Adrenal gland (tissue), 5 donors: ENCODE measurements at regions not wholly inside any gene's neighbourhood (a gene's known extent, or its start where the extent isn't known, plus 50 kb on each side); places are given as distances from the start of the nearest gene placed in this dataset.

Experiments used
- POLR2A ChIP-seq, 2 donors: fragments of 450-650 bp; IDR thresholded peaks; one replicate each; pipeline ENCODE4 v1.6.1; 2017; ENCODE audit warnings: antibody characterized with exemption in 2 of 2, mild to moderate bottlenecking in 2 of 2, moderate library complexity in 1 of 2
- TF ChIP-seq, protein P1 (sequence below), 6 experiments: fragments of 450-650 bp in 4 of 6; fragments of 200-600 bp in 2 of 6; sonication (generic) in 1 of 6; IDR thresholded peaks; 1 replicate in 5 of 6; 2 replicates in 1 of 6; pipeline versions ENCODE4 v1.5.1 to v1.8.0; 2016 to 2021; ENCODE audit warnings: antibody characterized with exemption in 6 of 6, mild to moderate bottlenecking in 2 of 6, moderate library complexity in 1 of 6
- donor health status: DM: no; HTN: no; CAD: no.

DNA sequence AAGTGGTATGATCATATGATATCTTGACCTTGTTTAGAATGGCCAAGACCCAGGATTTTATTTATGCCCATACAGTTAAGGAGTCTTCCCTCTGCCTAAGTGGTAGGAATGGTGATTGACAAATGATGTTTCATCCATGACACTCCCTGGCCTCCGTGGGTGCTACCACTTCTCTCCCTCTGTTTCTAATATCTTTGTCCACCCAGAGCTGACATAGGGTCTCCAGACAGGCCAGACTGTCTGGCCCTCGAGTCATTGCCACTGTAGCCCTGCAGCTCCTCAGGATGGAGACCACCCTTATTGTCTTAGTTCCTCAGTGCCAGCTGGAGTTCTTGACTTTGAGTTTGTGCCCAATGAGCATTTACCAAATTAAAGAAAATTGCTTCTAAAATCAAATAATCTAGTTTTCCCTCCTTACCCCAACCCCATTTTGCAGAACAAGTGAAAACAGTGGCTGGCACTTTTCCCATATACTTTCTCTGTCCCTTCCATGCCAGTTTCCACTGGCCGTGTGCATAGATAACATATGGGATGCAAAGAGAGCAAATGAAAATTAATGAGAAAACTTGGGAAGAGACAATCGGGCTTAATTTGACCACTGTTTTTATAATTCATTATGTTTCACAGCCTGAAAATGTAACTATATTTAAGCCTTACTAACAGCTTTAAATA is 235.7 kb downstream of the NSG2 start:
- no peak for TF ChIP-seq POLR2A (IDR thresholded peaks at IDR 0.05)
- TF ChIP-seq, protein P1, sequence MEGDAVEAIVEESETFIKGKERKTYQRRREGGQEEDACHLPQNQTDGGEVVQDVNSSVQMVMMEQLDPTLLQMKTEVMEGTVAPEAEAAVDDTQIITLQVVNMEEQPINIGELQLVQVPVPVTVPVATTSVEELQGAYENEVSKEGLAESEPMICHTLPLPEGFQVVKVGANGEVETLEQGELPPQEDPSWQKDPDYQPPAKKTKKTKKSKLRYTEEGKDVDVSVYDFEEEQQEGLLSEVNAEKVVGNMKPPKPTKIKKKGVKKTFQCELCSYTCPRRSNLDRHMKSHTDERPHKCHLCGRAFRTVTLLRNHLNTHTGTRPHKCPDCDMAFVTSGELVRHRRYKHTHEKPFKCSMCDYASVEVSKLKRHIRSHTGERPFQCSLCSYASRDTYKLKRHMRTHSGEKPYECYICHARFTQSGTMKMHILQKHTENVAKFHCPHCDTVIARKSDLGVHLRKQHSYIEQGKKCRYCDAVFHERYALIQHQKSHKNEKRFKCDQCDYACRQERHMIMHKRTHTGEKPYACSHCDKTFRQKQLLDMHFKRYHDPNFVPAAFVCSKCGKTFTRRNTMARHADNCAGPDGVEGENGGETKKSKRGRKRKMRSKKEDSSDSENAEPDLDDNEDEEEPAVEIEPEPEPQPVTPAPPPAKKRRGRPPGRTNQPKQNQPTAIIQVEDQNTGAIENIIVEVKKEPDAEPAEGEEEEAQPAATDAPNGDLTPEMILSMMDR (IDR thresholded peaks at IDR 0.05) = no peak
